OCI-M1 (cell line): ENCODE measurements at regions not wholly inside any gene's neighbourhood (a gene's known extent, or its start where the extent isn't known, plus 50 kb on each side); places are given as distances from the start of the nearest gene placed in this dataset.
"Not testable (repeated sequence)": the region's sequence is repeated elsewhere in the genome, so short reads cannot be mapped to it uniquely, and the experiment has no call there.

Experiments
- DNase-seq: peaks from one replicate; lab custom pipeline; 2025; lab: John Stamatoyannopoulos, UW

DNA sequence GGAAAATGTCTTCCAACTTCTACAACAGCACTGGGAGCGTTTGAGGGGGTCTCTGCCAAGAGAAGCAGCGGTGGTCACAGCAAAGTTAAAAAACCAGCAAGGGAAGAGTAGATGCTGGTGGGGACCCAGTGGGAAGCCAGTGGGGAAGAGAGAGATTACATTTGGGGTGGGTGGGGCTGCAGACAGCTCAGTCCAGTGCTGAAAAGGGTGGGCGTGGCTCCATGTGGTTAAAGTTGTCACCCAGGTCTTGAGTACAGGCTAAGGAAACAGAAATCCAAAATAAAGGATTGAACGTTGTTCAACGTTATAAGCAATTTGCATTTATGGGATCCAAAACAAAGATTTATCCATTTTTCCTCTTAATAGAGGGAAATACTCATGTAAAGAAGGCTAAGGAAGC, 106.3 kb upstream of the LY86 start:
- no peak for DNase-seq

DNA sequence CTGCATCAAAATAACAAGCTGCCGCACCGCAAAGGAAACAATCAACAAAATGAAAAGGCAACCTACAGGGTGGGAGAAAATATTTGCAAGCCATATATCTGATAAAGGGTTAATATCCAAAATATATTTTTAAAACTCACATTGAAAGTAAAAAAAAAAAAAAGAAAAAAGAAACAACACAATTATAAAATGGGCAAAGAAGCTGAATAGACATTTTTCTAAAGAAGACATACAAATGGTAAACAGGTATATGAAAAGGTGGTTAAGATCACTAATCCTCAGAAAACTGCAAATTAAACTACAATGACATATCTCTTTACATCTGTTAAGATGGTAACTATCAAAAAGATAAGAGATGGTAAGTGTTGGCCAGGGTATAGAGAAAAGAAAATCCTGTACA, 105.4 kb upstream of the LY86 start:
- no peak for DNase-seq

DNA sequence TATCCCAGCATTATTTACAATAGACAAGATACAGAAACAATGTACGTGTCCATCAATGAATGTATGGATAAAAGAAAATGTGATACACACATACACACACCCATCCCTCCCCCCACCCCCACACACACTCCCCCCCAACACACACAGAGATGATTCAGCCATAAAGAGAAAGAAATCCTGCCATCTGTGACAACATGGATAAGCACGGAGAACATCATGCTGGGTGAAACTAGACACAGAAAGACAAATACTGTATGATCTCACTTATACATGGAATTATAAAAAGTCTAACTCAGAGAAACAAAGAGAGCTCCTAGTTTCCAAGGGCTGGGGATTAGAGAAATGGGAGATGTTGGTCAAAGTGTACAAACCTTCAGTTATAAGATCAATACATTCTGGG, 104.8 kb upstream of the LY86 start:
- DNase-seq, result no peak

GRCh38 chr6:6484681-6485080, 103.8 kb upstream of the LY86 start:
- DNase-seq, result peak; percentile 7

DNA sequence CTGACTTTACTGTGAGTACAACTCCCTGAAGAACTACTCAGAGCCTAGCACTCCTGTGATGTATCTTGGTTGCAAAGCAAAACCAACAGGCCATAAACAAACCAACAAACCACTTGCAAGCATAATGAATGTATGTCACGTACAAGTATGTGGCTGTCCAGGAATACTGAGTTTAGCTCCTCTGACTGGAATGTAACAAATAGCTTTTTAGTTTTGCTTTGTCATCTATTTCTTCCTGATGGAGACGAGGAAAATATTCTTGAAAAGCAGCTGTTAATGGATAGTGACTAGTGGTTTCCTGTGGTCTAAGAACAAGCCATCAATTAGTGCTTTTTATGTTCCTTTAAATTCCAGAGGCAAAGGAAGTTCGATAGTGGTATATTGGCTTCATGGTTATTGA, 101.9 kb upstream of the LY86 start:
- DNase-seq, result no peak

DNA sequence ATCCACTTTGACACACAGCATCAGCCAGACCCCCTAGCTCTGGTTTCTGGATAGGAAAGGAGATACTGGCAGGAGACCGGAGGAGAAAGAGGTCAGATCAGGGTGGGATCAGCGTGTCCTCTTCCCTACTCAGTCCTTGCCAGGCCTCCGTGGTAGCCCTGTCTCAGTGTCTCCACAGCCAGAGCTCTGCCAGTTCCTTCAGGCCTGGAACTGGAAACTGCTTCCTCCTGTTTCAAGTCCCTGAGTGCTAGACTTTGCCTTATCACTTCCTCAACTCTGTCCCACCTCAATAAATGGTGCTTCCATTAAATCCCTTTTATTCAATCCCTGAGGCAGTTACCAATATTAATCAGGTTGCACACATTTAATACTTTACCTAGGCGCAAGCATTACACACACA, 96.8 kb upstream of the LY86 start:
- DNase-seq, result no peak

DNA sequence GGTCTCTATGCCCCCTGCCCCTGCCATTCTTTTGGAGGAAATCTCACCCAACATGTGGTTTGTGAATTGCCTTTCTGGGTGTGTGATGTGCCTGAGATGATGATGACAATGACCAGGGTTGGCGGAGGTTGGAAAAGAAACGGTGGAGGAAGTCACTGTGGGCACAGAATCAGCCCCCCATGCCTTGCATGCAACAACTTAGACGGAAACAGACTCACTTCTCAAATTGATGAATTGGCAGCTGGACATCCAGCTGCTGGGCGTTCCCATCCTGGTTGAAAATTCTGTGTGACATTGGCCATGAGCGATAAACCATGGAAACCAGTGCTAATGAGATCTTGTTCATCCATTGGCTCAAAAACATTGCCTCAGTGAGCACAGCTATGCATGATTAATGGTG, 95.8 kb upstream of the LY86 start:
- DNase-seq, result no peak

DNA sequence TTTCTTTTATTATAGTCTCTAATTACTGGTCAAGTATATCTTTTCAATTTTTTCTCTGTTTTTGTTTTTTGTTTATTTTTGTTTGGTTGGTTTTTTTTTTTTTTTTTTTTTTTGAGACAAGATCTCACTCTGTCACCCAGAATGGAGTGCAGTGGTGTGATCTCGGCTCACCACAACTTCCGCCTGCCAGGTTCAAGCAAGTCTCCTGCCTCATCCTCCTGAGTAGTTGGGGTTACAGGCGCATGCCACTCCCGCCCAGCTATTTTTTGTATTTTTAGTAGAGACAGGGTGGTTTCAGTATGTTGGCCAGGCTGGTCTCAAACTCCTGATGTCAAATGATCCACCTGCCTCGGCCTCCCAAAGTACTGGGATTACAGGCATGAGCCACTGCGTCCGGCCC, 94.4 kb upstream of the LY86 start:
- not testable (repeated sequence) for DNase-seq

GRCh38 chr6:6494677-6495076, 93.8 kb upstream of the LY86 start:
- peak; percentile 55 for DNase-seq

GRCh38 chr6:6495851-6496250, 92.7 kb upstream of the LY86 start:
- DNase-seq, result no peak

GRCh38 chr6:6497541-6497940, 91.0 kb upstream of the LY86 start:
- no peak for DNase-seq

- DNase-seq, result no peak
These were observed 90.5 kb upstream of the LY86 start for GRCh38 chr6:6497976-6498375.

DNA sequence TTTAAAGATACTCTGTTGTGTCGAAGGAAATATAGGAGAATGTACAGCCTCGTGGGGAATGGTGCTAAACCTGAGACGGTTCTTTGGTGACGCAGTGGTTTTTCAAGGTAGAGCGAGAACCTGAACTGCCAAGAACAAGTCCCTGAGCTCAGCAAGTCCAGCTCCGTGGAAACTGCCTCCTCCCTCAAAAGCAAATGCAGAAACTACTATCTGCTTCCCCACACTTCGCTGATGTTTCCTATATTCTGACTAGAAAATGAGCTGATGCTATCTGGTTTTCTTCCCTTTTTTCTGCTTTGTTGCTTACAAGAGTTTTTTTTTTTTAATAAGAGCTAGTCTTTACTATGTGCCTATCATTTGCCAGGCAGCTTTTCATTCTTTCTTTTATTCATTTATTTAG, 85.3 kb upstream of the LY86 start:
- DNase-seq, result peak; percentile 43

DNA sequence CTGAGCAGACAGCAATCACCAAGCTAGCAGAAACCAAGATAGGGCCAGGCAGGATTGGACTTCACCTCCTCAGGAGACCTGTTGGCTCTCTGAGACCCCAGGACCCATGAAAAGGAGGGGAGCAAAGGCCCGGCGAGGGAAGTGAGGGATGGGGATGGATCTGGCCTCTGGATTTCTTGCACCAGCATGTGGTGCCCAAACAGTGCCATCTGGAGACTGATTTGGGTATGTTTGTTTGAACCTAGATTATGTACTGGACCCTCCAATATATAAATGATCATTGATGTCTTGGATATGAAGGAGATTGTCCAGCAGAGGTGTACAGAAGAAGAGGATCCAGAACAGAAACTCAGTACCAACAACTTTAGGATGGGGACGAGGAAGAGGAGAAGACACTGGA, 83.4 kb upstream of the LY86 start:
- DNase-seq, result no peak

DNA sequence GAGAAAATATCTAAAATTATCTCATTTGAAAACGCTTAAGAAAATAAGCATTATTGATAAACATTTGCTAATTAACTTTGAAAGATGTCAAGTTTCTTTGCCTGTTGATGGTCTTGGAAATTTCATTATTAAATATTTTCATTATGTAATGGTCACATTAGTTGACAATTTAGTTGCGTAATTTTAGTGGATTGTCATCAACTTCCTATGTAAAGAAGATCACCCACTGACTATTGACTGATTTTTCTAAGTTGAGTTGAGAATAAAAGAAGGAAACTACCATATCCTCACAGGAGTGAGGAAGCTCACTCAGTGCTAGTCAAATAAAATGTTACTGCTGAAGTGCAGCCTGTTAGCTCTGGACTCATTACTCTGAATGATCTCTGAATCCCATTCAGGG, 79.9 kb upstream of the LY86 start:
- no peak for DNase-seq

- no peak for DNase-seq
These were observed 79.2 kb upstream of the LY86 start for GRCh38 chr6:6509284-6509683.

GRCh38 chr6:6512711-6513110, 75.8 kb upstream of the LY86 start:
- DNase-seq, result no peak

- DNase-seq, result no peak
These were observed 72.6 kb upstream of the LY86 start for GRCh38 chr6:6515691-6516607.

DNA sequence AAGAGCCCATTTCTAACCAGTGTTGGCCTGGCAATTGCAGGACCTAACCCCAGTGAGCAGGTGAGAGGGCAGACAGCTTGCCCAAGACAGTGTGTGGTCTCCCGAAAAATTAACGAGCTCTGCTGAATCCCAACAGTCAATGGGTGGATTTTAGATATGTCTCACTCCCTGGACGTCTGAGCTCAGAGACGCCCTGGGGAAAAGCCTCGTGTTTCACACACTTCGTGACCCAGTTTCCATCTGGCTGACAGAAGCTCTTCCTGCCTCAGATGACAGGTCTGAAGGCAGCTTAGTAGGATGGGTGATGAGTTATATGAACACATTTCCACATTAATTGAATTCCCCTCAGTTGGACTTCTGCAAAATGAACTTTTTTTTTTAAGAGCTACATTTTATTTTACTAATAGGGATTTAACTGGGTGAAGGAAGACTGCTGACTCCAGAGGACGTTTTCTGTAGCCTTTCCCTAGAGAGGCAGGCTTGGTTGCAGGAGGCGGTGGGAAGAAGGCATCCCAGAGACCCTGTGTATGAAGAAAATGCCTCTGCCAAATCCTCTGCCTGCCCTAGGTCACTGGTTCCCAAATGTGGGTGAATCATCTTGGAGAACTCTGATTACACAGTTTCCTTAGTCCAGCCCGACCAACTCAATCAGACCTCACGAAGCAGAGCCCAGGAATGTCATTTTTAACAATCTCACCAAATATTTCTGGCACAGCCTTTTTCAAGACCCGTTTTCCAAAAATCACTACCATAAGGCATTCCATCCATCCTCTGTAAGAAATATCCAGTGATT, 71.7 kb upstream of the LY86 start:
- no peak for DNase-seq

DNA sequence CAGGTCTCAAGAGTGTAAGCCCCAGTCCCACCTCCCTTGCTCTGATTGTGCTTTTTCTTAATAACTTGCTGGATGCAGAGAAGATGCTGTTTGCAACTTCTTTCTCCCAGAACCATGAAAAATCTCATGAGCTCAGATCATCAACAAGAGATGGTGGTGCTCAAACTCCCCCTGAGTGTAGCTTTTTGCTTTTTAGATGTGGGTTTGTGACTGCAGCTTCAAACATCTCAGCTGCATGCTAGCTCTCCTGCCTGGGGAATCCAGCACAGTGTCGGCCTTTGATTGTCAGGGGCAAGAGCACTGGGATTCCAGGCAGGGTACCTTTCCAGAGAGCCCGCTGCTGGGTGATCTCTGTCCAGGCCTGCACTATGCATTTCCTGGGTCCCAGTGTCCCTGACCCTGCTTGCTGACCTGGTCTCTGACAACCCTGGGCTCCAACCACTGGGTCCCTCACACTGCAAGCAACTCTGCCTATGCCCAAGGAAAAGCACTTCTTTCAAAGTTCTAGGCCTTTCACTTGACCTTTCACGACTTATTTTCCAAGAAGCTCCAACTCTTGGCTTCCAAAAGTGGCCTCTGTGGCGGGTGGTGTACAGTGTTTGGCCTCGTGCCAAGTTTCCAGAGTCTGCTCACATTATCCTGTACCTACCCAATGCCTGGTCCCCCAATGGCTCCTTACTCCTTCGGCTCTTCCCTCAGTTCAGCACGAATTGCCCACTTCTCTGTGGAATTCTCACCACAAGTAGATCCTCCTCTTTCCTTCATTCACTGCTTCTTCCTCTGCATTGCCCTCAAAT, 69.7 kb upstream of the LY86 start:
- no peak for DNase-seq

DNA sequence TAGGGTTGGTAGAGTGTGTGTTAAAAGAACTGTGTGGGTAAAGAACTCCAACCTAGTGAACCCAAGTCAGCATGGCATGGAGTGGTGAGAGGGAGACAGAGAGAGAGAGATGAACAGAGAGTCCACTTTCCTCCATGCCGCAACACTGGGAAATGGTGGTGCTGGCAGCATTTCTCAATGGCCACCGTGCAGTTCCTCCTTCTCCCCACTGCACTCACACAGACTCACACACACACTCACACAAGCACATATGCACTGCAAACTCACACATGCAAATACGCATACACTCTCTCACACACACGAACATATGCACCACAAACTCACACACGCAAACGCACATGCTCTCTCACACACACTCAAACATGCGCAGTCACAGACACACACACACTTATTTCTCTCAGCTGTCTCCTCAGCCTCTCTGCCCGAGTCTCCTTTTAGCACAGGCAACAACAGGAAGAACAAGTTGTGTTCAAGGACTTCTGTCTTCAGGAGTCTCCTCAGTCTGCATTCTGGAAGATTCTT, 66.5 kb upstream of the LY86 start:
- no peak for DNase-seq

DNA sequence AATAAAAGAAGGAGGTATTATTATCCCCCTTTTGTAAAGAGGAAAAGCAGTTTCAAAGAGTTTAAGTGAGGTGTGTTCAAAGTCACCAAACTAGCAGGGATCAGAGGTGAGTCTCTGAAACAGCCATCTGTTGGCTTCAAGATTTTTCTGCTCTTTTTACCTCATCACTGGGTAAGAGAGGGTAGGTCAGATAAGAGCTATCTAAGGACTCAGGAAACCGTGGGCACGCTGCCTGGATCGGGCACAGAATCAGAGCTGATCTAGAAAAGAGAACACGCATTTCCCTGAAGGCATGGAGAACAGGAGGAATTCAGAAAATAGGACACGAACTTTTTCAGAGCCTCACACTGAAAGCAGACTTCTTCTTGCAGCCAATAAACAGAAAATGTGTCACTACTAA, 65.8 kb upstream of the LY86 start:
- DNase-seq, result no peak
